T-cell (primary cell): ENCODE measurements at regions not wholly inside any gene's neighbourhood (a gene's known extent, or its start where the extent isn't known, plus 50 kb on each side); places are given as distances from the start of the nearest gene placed in this dataset.

Source experiments
- ATAC-seq, 4 experiments: fragments of 200-7000 bp in 3 of 4; fragments of 150-1000 bp in 1 of 4; cut with Tn5 transposase; replicated peaks in 1 of 4; 1 replicate in 3 of 4; 2 replicates in 1 of 4; pipeline ENCODE4 v1.10.0; 2021; ENCODE audit warnings: moderate library complexity in 3 of 4, mild to moderate bottlenecking in 2 of 4, moderate number of reproducible peaks in 1 of 4
- CTCF ChIA-PET, 2 donors: fragments of 300-600 bp; sonication (Branson Sonifier 250); formaldehyde crosslinking; loops; one replicate each; lab custom pipeline; 2022; ENCODE audit warnings: antibody characterized with exemption in 2 of 2; lab: Charles Lee
- POLR2A ChIA-PET, 2 donors: fragments of 300-600 bp; sonication (Branson Sonifier 250); formaldehyde crosslinking; loops; one replicate each; lab custom pipeline; 2022; ENCODE audit warnings: antibody characterized with exemption in 2 of 2; lab: Charles Lee
- DNase-seq, 35 experiments: peaks; one replicate each; pipeline versions ENCODE4 v3.0.0 to v3.0.0-alpha.2; 2013 to 2023
- H3K27ac ChIP-seq: one replicate; pipeline ENCODE4 v1.5.1; 2013; ENCODE audit warnings: low read length
- H3K27me3 ChIP-seq, 2 experiments: replicated peaks in 1 of 2; 1 replicate in 1 of 2; 2 replicates in 1 of 2; pipeline versions ENCODE4 v1.6.1 to v1.7.0; 2013; ENCODE audit warnings: low read length in 1 of 2, mixed read lengths in 1 of 2; ENCODE audit not compliant: control insufficient read depth in 2 of 2, insufficient read depth in 2 of 2; ENCODE audit errors: extremely low read depth in 1 of 2
- H3K36me3 ChIP-seq, 2 donors: 1 replicate in 1 of 2; 2 replicates in 1 of 2; pipeline versions ENCODE4 v1.6.1 to v1.7.0; 2013; ENCODE audit warnings: low read length in 1 of 2; ENCODE audit not compliant: control insufficient read depth in 2 of 2, insufficient read depth in 1 of 2; ENCODE audit errors: extremely low read depth in 1 of 2
- H3K4me1 ChIP-seq, 2 experiments: 1 replicate in 1 of 2; 2 replicates in 1 of 2; pipeline versions ENCODE4 v1.6.1 to v1.7.0; 2013; ENCODE audit warnings: low read length in 2 of 2, mixed read lengths in 1 of 2; ENCODE audit not compliant: insufficient read depth in 2 of 2, control insufficient read depth in 1 of 2; ENCODE audit errors: extremely low read depth in 1 of 2
- H3K4me3 ChIP-seq, 2 donors: 1 replicate in 1 of 2; 2 replicates in 1 of 2; pipeline versions ENCODE4 v1.5.1 to v1.7.0; 2013; ENCODE audit warnings: mild to moderate bottlenecking in 2 of 2, low read length in 1 of 2, moderate library complexity in 1 of 2; ENCODE audit not compliant: control insufficient read depth in 1 of 2; ENCODE audit errors: extremely low read depth in 1 of 2
- H3K9me3 ChIP-seq: 2 replicates; pipeline ENCODE4 v1.7.0; 2013
- H3K27ac Mint-ChIP-seq, 2 donors: one replicate each; pipeline ENCODE4 v1.8.0; 2020 to 2021; ENCODE audit warnings: mild to moderate bottlenecking in 2 of 2, mixed read lengths in 2 of 2
- H3K27me3 Mint-ChIP-seq, 2 donors: one replicate each; pipeline ENCODE4 v1.8.0; 2021 to 2022; ENCODE audit warnings: mixed read lengths in 2 of 2
- H3K36me3 Mint-ChIP-seq: one replicate; pipeline ENCODE4 v1.8.0; 2021; ENCODE audit warnings: mixed read lengths
- H3K4me1 Mint-ChIP-seq, 3 donors: one replicate each; pipeline ENCODE4 v1.8.0; 2020 to 2022; ENCODE audit warnings: mixed read lengths in 3 of 3, mild to moderate bottlenecking in 1 of 3
- H3K4me3 Mint-ChIP-seq, 3 donors: one replicate each; pipeline ENCODE4 v1.8.0; 2020 to 2022; ENCODE audit warnings: mild to moderate bottlenecking in 3 of 3, mixed read lengths in 3 of 3, moderate library complexity in 3 of 3
- H3K9me3 Mint-ChIP-seq, 3 donors: one replicate each; pipeline ENCODE4 v1.8.0; 2020 to 2022; ENCODE audit warnings: mixed read lengths in 3 of 3
- WGBS: methylation state at CpG from one replicate; pipeline ENCODE4 v1.1.5; 2013; ENCODE audit warnings: missing lambda C conversion rate; ENCODE audit not compliant: insufficient coverage; 5-methylcytosine and 5-hydroxymethylcytosine counted together

GRCh38 chr9:23582836-23583235 lies 243.2 kb downstream of the ELAVL2 start:
- H3K4me1 Mint-ChIP-seq: no peaks in the 10 kb centered on the region
- Histone ChIP-seq H3K9me3 (peaks cover 2% of the 10 kb centered on the region), H3K4me1 (no peaks in the 10 kb centered on the region), H3K4me3 (no peak overlapping the region), H3K27ac (no peak overlapping the region), H3K36me3 (no peaks in the 10 kb centered on the region), H3K27me3 (no peaks in the 10 kb centered on the region)
- DNase-seq: no peak
- POLR2A ChIA-PET: no interaction called here
- H3K27me3 Mint-ChIP-seq: no peaks in the 10 kb centered on the region
- CTCF ChIA-PET: no interaction called here
- H3K36me3 Mint-ChIP-seq: no peaks in the 10 kb centered on the region
- no peak for ATAC-seq
- WGBS: 97% methylated on average over 3 of the region's 4 CpGs
- H3K27ac Mint-ChIP-seq: no peak overlapping the region
- no peak overlapping the region for H3K4me3 Mint-ChIP-seq
- H3K9me3 Mint-ChIP-seq: peaks cover 0 to 8% (median 6%) of the 10 kb centered on the region in 3 donors

- Histone ChIP-seq H3K36me3 (no peaks in the 10 kb centered on the region), H3K27me3 (no peaks in the 10 kb centered on the region), H3K4me1 (no peaks in the 10 kb centered on the region), H3K4me3 (no peak overlapping the region), H3K27ac (no peak overlapping the region), H3K9me3 (peaks cover 2% of the 10 kb centered on the region)
- ATAC-seq (no peak), DNase-seq (no peak)
- ChIA-PET CTCF (no interaction called here), POLR2A (no interaction called here)
- H3K27ac Mint-ChIP-seq: no peak overlapping the region
- H3K36me3 Mint-ChIP-seq: no peaks in the 10 kb centered on the region
- H3K9me3 Mint-ChIP-seq: peaks cover 0 to 14% (median 0%) of the 10 kb centered on the region in 3 donors
- H3K4me3 Mint-ChIP-seq: no peak overlapping the region
- WGBS: 100% methylated on average over 1 of the region's 1 CpG
- H3K27me3 Mint-ChIP-seq: no peaks in the 10 kb centered on the region
- H3K4me1 Mint-ChIP-seq: peaks cover 13 to 24% (median 17%) of the 10 kb centered on the region in 3 donors
Measured at GRCh38 chr9:23586906-23587305, 239.1 kb downstream of the ELAVL2 start.

- Mint-ChIP-seq H3K36me3 (no peaks in the 10 kb centered on the region), H3K4me3 (no peak overlapping the region), H3K9me3 (peaks cover 0 to 14% (median 0%) of the 10 kb centered on the region in 3 donors), H3K27me3 (no peaks in the 10 kb centered on the region), H3K27ac (no peak overlapping the region), H3K4me1 (peaks cover 13 to 24% (median 17%) of the 10 kb centered on the region in 3 donors)
- no peaks in the 10 kb centered on the region for H3K4me1 ChIP-seq
- WGBS: 88% methylated on average over 1 of the region's 3 CpGs
- ATAC-seq: no peak
- CTCF ChIA-PET: no interaction called here
- no peak overlapping the region for H3K4me3 ChIP-seq
- H3K27me3 ChIP-seq: no peaks in the 10 kb centered on the region
- POLR2A ChIA-PET: no interaction called here
- H3K36me3 ChIP-seq: no peaks in the 10 kb centered on the region
- peaks cover 2% of the 10 kb centered on the region for H3K9me3 ChIP-seq
- no peak overlapping the region for H3K27ac ChIP-seq
- no peak for DNase-seq
Measured at GRCh38 chr9:23587433-23587832, 238.6 kb downstream of the ELAVL2 start.

GRCh38 chr9:23587903-23588302 lies 238.1 kb downstream of the ELAVL2 start:
- Histone ChIP-seq H3K9me3 (peaks cover 2% of the 10 kb centered on the region), H3K4me1 (no peaks in the 10 kb centered on the region), H3K36me3 (no peaks in the 10 kb centered on the region), H3K27me3 (no peaks in the 10 kb centered on the region), H3K4me3 (no peak overlapping the region), H3K27ac (no peak overlapping the region)
- no peaks in the 10 kb centered on the region for H3K27me3 Mint-ChIP-seq
- POLR2A ChIA-PET: interaction anchor here in 1 of 2 donors (0.6 kb wide), 1 partner anchor 58 kb away, joined by 4 read pairs; no protein-coding TSS in a partner anchor
- CTCF ChIA-PET: no interaction called here
- H3K9me3 Mint-ChIP-seq: peaks cover 0 to 14% (median 0%) of the 10 kb centered on the region in 3 donors
- H3K27ac Mint-ChIP-seq: no peak overlapping the region
- H3K4me3 Mint-ChIP-seq: no peak overlapping the region
- no peak for ATAC-seq
- peaks cover 13 to 24% (median 17%) of the 10 kb centered on the region in 3 donors for H3K4me1 Mint-ChIP-seq
- no peaks in the 10 kb centered on the region for H3K36me3 Mint-ChIP-seq
- no CpG with 5 or more reads among the region's 2 CpGs for WGBS
- DNase-seq: no peak

- DNase-seq (peak in 1 of 35 experiments; percentile 1), ATAC-seq (no peak)
- Mint-ChIP-seq H3K27me3 (no peaks in the 10 kb centered on the region), H3K36me3 (no peaks in the 10 kb centered on the region), H3K4me3 (peak overlapping the region; percentile 29 to 56 (median 49)), H3K4me1 (peaks cover 13 to 24% (median 17%) of the 10 kb centered on the region in 3 donors), H3K27ac (no peak overlapping the region), H3K9me3 (peaks cover 0 to 20% (median 0%) of the 10 kb centered on the region in 3 donors)
- ChIA-PET POLR2A (no interaction called here), CTCF (no interaction called here)
- Histone ChIP-seq H3K4me1 (no peaks in the 10 kb centered on the region), H3K4me3 (peak overlapping the region in 1 of 2 donors; percentile 24), H3K36me3 (no peaks in the 10 kb centered on the region), H3K27me3 (no peaks in the 10 kb centered on the region), H3K27ac (no peak overlapping the region), H3K9me3 (no peaks in the 10 kb centered on the region)
- WGBS: 80% methylated on average over 1 of the region's 3 CpGs
Measured at GRCh38 chr9:23590276-23591000, 235.6 kb downstream of the ELAVL2 start.

- Mint-ChIP-seq H3K36me3 (no peaks in the 10 kb centered on the region), H3K27ac (no peak overlapping the region), H3K4me3 (no peak overlapping the region), H3K27me3 (no peaks in the 10 kb centered on the region), H3K4me1 (peaks cover 13 to 23% (median 17%) of the 10 kb centered on the region in 3 donors), H3K9me3 (peaks cover 0 to 17% (median 0%) of the 10 kb centered on the region in 3 donors)
- ChIA-PET CTCF (no interaction called here), POLR2A (no interaction called here)
- no peak for ATAC-seq
- Histone ChIP-seq H3K9me3 (no peaks in the 10 kb centered on the region), H3K4me3 (no peak overlapping the region), H3K27ac (no peak overlapping the region), H3K27me3 (no peaks in the 10 kb centered on the region), H3K4me1 (no peaks in the 10 kb centered on the region), H3K36me3 (no peaks in the 10 kb centered on the region)
- no CpG with 5 or more reads among the region's 1 CpG for WGBS
- no peak for DNase-seq
Measured at GRCh38 chr9:23594421-23594820, 231.6 kb downstream of the ELAVL2 start.
